Spleen (tissue), 11 donors: ENCODE measurements at regions not wholly inside any gene's neighbourhood (a gene's known extent, or its start where the extent isn't known, plus 50 kb on each side); places are given as distances from the start of the nearest gene placed in this dataset.

Experiments
- DNase-seq: peaks from one replicate; pipeline ENCODE4 v3.0.0-alpha.2; 2020
- H3K27ac ChIP-seq, 8 donors: fragments of 200-600 bp; sonication (generic) in 7 of 8; 1 replicate in 4 of 8; 2 replicates in 4 of 8; pipeline versions ENCODE4 v1.5.0 to v1.8.0; 2016 to 2021; ENCODE audit warnings: inconsistent platforms in 4 of 8, mild to moderate bottlenecking in 4 of 8, moderate library complexity in 1 of 8
- H3K27me3 ChIP-seq, 7 donors: fragments of 200-600 bp; sonication (generic) in 6 of 7; replicated peaks in 1 of 7; 1 replicate in 4 of 7; 2 replicates in 3 of 7; pipeline versions ENCODE4 v1.5.0 to v1.8.0; 2016 to 2021; ENCODE audit warnings: inconsistent platforms in 3 of 7, mild to moderate bottlenecking in 1 of 7
- H3K36me3 ChIP-seq, 6 donors: fragments of 200-600 bp; sonication (generic) in 5 of 6; 1 replicate in 4 of 6; 2 replicates in 2 of 6; pipeline versions ENCODE4 v1.5.0 to v1.8.0; 2016 to 2021; ENCODE audit warnings: inconsistent platforms in 2 of 6
- H3K4me1 ChIP-seq, 6 donors: fragments of 200-600 bp; sonication (generic) in 5 of 6; 1 replicate in 3 of 6; 2 replicates in 3 of 6; pipeline versions ENCODE4 v1.5.0 to v1.8.0; 2016 to 2021; ENCODE audit warnings: inconsistent platforms in 3 of 6
- H3K4me3 ChIP-seq, 8 donors: fragments of 200-600 bp; sonication (generic) in 7 of 8; 1 replicate in 4 of 8; 2 replicates in 4 of 8; pipeline versions ENCODE4 v1.5.0 to v1.8.0; 2016 to 2021; ENCODE audit warnings: inconsistent platforms in 4 of 8, mild to moderate bottlenecking in 4 of 8, moderate library complexity in 2 of 8
- H3K9me3 ChIP-seq, 8 donors: fragments of 200-600 bp; sonication (generic) in 7 of 8; 1 replicate in 4 of 8; 2 replicates in 4 of 8; pipeline versions ENCODE4 v1.5.0 to v1.8.0; 2016 to 2021; ENCODE audit warnings: inconsistent platforms in 4 of 8
- POLR2A ChIP-seq, 3 donors: fragments of 450-650 bp; IDR thresholded peaks; one replicate each; pipeline ENCODE4 v1.5.1; 2017; ENCODE audit warnings: antibody characterized with exemption in 3 of 3, mild to moderate bottlenecking in 1 of 3
- POLR2AphosphoS5 ChIP-seq, 3 donors: sonication (generic); formaldehyde crosslinking; IDR thresholded peaks; one replicate each; pipeline ENCODE4 v1.5.1; 2017; ENCODE audit warnings: antibody characterized with exemption in 3 of 3
- WGBS, 5 donors: extraction: QIAGEN DNeasy Blood & Tissue Kit in 3 of 5; methylation state at CpG; one replicate each; pipeline versions ENCODE4 v1.1.5 to v1.1.7; 2013 to 2018; 5-methylcytosine and 5-hydroxymethylcytosine counted together
- intact Hi-C: fragments of 100-400 bp; cut with DNase I; formaldehyde crosslinking; loops from one replicate; pipeline ENCODE4 v1.15.0; 2023; ENCODE audit warnings: low total_unique reads
- TF ChIP-seq, protein P1 (sequence below), 11 experiments: fragments of 200-600 bp in 7 of 11; fragments of 450-650 bp in 4 of 11; sonication (generic) in 4 of 11; IDR thresholded peaks in 8 of 11; conservative IDR thresholded peaks in 3 of 11; 1 replicate in 7 of 11; 2 replicates in 4 of 11; pipeline versions ENCODE4 v1.4.0 to v1.8.0; 2016 to 2021; ENCODE audit warnings: antibody characterized with exemption in 11 of 11, inconsistent platforms in 4 of 11, mild to moderate bottlenecking in 1 of 11
- donor health status: healthy with polysubstance abuse.
- donor health status: DM: no; HTN: no; CAD: no; lungs with moderate emphysema.
- donor health status: DM: no; HTN: no; CAD: no.
- donor health status: Bipolar disorder and iron deficiency.
- donor health status: healthy.
- donor health status: DM: no; HTN: no; CAD: no.
- donor health status: DM: yes; HTN: yes; CAD: no.

GRCh38 chr2:106956416-106956815, 70.4 kb upstream of the ST6GAL2 start:
- Histone ChIP-seq H3K36me3 (no peaks in the 10 kb centered on the region), H3K4me1 (no peaks in the 10 kb centered on the region), H3K9me3 (no peaks in the 10 kb centered on the region), H3K27me3 (no peaks in the 10 kb centered on the region), H3K27ac (no peak overlapping the region), H3K4me3 (no peak overlapping the region)
- intact Hi-C loops = no loop called here
- 81 to 92% (median 84%) methylated on average over 7 of the region's 7 CpGs for WGBS, 5 donors
- DNase-seq = no peak
- no peak for TF ChIP-seq POLR2A (IDR thresholded peaks at IDR 0.05)
- TF ChIP-seq, protein P1, sequence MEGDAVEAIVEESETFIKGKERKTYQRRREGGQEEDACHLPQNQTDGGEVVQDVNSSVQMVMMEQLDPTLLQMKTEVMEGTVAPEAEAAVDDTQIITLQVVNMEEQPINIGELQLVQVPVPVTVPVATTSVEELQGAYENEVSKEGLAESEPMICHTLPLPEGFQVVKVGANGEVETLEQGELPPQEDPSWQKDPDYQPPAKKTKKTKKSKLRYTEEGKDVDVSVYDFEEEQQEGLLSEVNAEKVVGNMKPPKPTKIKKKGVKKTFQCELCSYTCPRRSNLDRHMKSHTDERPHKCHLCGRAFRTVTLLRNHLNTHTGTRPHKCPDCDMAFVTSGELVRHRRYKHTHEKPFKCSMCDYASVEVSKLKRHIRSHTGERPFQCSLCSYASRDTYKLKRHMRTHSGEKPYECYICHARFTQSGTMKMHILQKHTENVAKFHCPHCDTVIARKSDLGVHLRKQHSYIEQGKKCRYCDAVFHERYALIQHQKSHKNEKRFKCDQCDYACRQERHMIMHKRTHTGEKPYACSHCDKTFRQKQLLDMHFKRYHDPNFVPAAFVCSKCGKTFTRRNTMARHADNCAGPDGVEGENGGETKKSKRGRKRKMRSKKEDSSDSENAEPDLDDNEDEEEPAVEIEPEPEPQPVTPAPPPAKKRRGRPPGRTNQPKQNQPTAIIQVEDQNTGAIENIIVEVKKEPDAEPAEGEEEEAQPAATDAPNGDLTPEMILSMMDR (IDR thresholded peaks at IDR 0.05 in 8 of 11, conservative IDR thresholded peaks at IDR 0.05 in 3 of 11) = no peak
- no peak for TF ChIP-seq POLR2AphosphoS5 (IDR thresholded peaks at IDR 0.05)

DNA sequence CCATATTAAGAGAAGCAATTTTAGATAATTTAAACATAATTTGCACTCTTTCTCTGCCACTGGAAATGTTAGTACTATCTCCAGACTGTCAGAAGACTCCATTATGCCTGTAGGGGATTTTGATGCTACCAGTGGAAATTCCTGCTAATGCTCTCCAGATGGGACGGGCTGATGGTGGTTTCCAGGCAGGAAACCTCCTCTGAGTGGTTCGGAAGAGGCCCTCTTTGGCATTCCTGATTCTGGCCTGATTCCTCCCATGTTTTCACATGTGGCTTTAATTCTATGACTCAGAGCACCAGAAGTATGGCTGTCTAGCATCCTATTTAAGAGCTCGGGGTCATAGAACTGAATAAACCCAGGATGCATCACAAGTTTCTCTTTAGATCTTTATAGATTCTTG, 70.9 kb upstream of the ST6GAL2 start:
- H3K9me3 ChIP-seq = no peaks in the 10 kb centered on the region
- WGBS, 5 donors = 39 to 79% (median 53%) methylated on average over 3 of the region's 3 CpGs

DNA sequence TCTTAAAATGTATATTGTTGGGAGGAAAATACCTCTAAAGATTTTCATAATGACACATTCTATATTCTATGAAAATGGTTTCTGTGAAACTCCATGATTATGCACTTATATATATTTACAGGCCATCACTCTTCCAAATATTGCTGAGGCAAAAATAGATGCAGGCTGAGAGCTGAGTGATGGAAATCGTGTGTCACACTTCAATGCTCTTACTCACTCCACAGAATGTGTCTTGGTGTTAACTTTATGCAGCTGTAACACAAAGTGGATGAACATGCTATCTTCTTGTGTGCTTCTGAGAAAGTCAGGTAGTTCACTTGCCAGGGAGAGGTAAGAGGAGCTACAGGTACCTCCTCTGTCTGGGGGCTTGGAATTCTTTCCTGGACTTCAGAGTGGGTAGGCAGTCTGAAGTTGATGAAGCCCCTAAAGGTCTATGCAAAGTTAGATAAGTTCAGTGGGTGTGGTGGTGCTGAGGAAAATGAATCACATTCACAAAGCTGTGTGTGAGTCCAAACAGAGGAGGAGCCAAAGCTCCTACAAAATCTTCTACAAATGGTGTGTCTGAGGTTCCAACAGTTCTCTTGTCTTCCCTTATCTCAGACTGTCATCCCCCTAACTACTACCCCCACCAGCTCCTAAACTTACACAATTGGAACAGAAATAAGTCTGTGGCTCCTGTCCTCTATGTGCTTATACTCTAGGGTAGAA, 74.2 kb upstream of the ST6GAL2 start:
- no peaks in the 10 kb centered on the region for H3K4me1 ChIP-seq
- TF ChIP-seq POLR2A (IDR thresholded peaks at IDR 0.05) (no peak), POLR2AphosphoS5 (IDR thresholded peaks at IDR 0.05) (no peak)
- TF ChIP-seq, protein P1 (IDR thresholded peaks at IDR 0.05 in 8 of 11, conservative IDR thresholded peaks at IDR 0.05 in 3 of 11) = no peak
- intact Hi-C loops = no loop called here
- no peak for DNase-seq
- no peak overlapping the region for H3K4me3 ChIP-seq
- H3K36me3 ChIP-seq = no peaks in the 10 kb centered on the region
- H3K27me3 ChIP-seq = no peaks in the 10 kb centered on the region
- 40 to 63% (median 53%) methylated on average over 1 of the region's 1 CpG for WGBS, 5 donors
- H3K27ac ChIP-seq = no peak overlapping the region
- no peaks in the 10 kb centered on the region for H3K9me3 ChIP-seq

More for the DNA sequence above, 70.9 kb upstream of the ST6GAL2 start:
- H3K36me3 ChIP-seq = no peaks in the 10 kb centered on the region
- intact Hi-C loops = no loop called here
- no peak for DNase-seq
- H3K4me1 ChIP-seq = no peaks in the 10 kb centered on the region
- H3K4me3 ChIP-seq = no peak overlapping the region
- TF ChIP-seq POLR2AphosphoS5 (IDR thresholded peaks at IDR 0.05) = no peak
- H3K27ac ChIP-seq = no peak overlapping the region
- H3K27me3 ChIP-seq = no peaks in the 10 kb centered on the region

GRCh38 chr2:106960683-106961161, 74.8 kb upstream of the ST6GAL2 start:
- H3K27ac ChIP-seq = no peak overlapping the region
- intact Hi-C loops = no loop called here
- H3K9me3 ChIP-seq = no peaks in the 10 kb centered on the region
- H3K4me1 ChIP-seq = no peaks in the 10 kb centered on the region
- DNase-seq = no peak
- H3K27me3 ChIP-seq = no peaks in the 10 kb centered on the region
- H3K4me3 ChIP-seq = no peak overlapping the region
- no peaks in the 10 kb centered on the region for H3K36me3 ChIP-seq
- 31 to 51% (median 40%) methylated on average over 5 of the region's 5 CpGs for WGBS, 5 donors
- TF ChIP-seq POLR2A (IDR thresholded peaks at IDR 0.05) (no peak), POLR2AphosphoS5 (IDR thresholded peaks at IDR 0.05) (no peak)
- TF ChIP-seq, protein P1 (IDR thresholded peaks at IDR 0.05 in 8 of 11, conservative IDR thresholded peaks at IDR 0.05 in 3 of 11) = no peak
